ENCODE measurements at regions not wholly inside any gene's neighbourhood (a gene's known extent, or its start where the extent isn't known, plus 50 kb on each side); places are given as distances from the start of the nearest gene placed in this dataset.
"Not testable (repeated sequence)": the region's sequence is repeated elsewhere in the genome, so short reads cannot be mapped to it uniquely, and the experiment has no call there.

GRCh38 chr3:70476174-70476573 lies 163.7 kb upstream of the MDFIC2 start:
- DNase-seq = no peak

- DNase-seq = no peak
These were observed 159.3 kb upstream of the MDFIC2 start for GRCh38 chr3:70471464-70472342.

- no peak for DNase-seq
These were observed 153.7 kb upstream of the MDFIC2 start for GRCh38 chr3:70466096-70466495.

- no peak for DNase-seq
These were observed 152.4 kb upstream of the MDFIC2 start for GRCh38 chr3:70464876-70465275.

- DNase-seq = no peak
These were observed 152.0 kb upstream of the MDFIC2 start for GRCh38 chr3:70464465-70464864.

GRCh38 chr3:70450220-70450619 lies 137.8 kb upstream of the MDFIC2 start:
- DNase-seq = not testable (repeated sequence)

GRCh38 chr3:70435422-70435821 lies 123.0 kb upstream of the MDFIC2 start:
- not testable (repeated sequence) for DNase-seq

- no peak for DNase-seq
These were observed 120.7 kb upstream of the MDFIC2 start for GRCh38 chr3:70433091-70433490.

GRCh38 chr3:70431911-70432310 lies 119.5 kb upstream of the MDFIC2 start:
- DNase-seq = no peak

- DNase-seq = no peak
These were observed 113.6 kb upstream of the MDFIC2 start for GRCh38 chr3:70426071-70426470.

- no peak for DNase-seq
These were observed 109.1 kb upstream of the MDFIC2 start for GRCh38 chr3:70421506-70421905.

- DNase-seq = no peak
These were observed 96.6 kb upstream of the MDFIC2 start for GRCh38 chr3:70409018-70409417.

GRCh38 chr3:70400194-70400593 lies 87.8 kb upstream of the MDFIC2 start:
- DNase-seq = no peak

GRCh38 chr3:70393881-70394612 lies 81.6 kb upstream of the MDFIC2 start:
- DNase-seq = no peak

GRCh38 chr3:70392227-70392626 lies 79.8 kb upstream of the MDFIC2 start:
- DNase-seq = no peak

- DNase-seq = no peak
These were observed 75.5 kb upstream of the MDFIC2 start for GRCh38 chr3:70387889-70388288.

- DNase-seq = no peak
These were observed 74.4 kb upstream of the MDFIC2 start for GRCh38 chr3:70386846-70387245.

- no peak for DNase-seq
These were observed 73.6 kb upstream of the MDFIC2 start for GRCh38 chr3:70386043-70386442.

GRCh38 chr3:70383360-70383831 lies 71.0 kb upstream of the MDFIC2 start:
- DNase-seq = no peak

GRCh38 chr3:70374179-70374578 lies 61.7 kb upstream of the MDFIC2 start:
- DNase-seq = no peak
